ENCODE measurements at regions not wholly inside any gene's neighbourhood (a gene's known extent, or its start where the extent isn't known, plus 50 kb on each side); places are given as distances from the start of the nearest gene placed in this dataset.

- no peak for TF ChIP-seq POLR2AphosphoS5 (IDR thresholded peaks at IDR 0.05)
- no peak for TF ChIP-seq EP300 (IDR thresholded peaks at IDR 0.05)
- no peak for TF ChIP-seq POLR2A (IDR thresholded peaks at IDR 0.05)
- no peak for TF ChIP-seq CTCF (IDR thresholded peaks at IDR 0.05)
- Histone ChIP-seq H3K4me1 (peaks cover 0 to 16% (median 0%) of the 10 kb centered on the region in 3 donors), H3K27ac (no peak overlapping the region), H3K4me3 (no peak overlapping the region), H3K9me3 (no peaks in the 10 kb centered on the region), H3K36me3 (no peaks in the 10 kb centered on the region), H3K27me3 (no peaks in the 10 kb centered on the region)
- ATAC-seq, result no peak
- WGBS, 2 donors (ENCODE audit: low coverage in 1 of 2), result 0% methylated on average over 1 of the region's 2 CpGs; no CpG with 5 or more reads in 1 of the 2 donors
These were observed 50.8 kb upstream of the COL24A1 start for GRCh38 chr1:86207323-86207722.
